ENCODE measurements at regions not wholly inside any gene's neighbourhood (a gene's known extent, or its start where the extent isn't known, plus 50 kb on each side); places are given as distances from the start of the nearest gene placed in this dataset.
A peak's percentile ranks its signal among the peaks of the same experiment; 100 is the strongest.

- no peak overlapping the region for H2BK12ac ChIP-seq (ENCODE audit: insufficient read length, low read depth, low read length)
- H3K23me2 ChIP-seq (ENCODE audit: insufficient read length, low read depth, low read length, poor library complexity, severe bottlenecking) = no peaks in the 10 kb centered on the region
- no peaks in the 10 kb centered on the region for H3K79me2 ChIP-seq (ENCODE audit: insufficient read depth, low read length)
- H2BK15ac ChIP-seq (ENCODE audit: low read depth, low read length) = no peak overlapping the region
- H2BK120ac ChIP-seq (ENCODE audit: low read depth, low read length, poor library complexity, severe bottlenecking) = no peak overlapping the region
- no peak for DNase-seq
- H3K27ac Mint-ChIP-seq = no peak overlapping the region
- H3K79me1 ChIP-seq (ENCODE audit: insufficient read depth, low read depth, low read length, poor library complexity, severe bottlenecking) = no peaks in the 10 kb centered on the region
- no peak overlapping the region for H4K5ac ChIP-seq (ENCODE audit: insufficient read length, low read depth, low read length)
- no peak overlapping the region for H3K4ac ChIP-seq (ENCODE audit: low read depth, low read length)
- H3K9ac ChIP-seq (ENCODE audit: extremely low read depth, insufficient read length, low read length) = no peak overlapping the region
- no peak overlapping the region for H3K56ac ChIP-seq (ENCODE audit: insufficient read length, low read depth, low read length)
- no peak overlapping the region for H2BK20ac ChIP-seq (ENCODE audit: low read depth, low read length, poor library complexity, severe bottlenecking)
- no peaks in the 10 kb centered on the region for H3K4me1 ChIP-seq (ENCODE audit: insufficient read depth, low read length)
- no peaks in the 10 kb centered on the region for H3K27me3 Mint-ChIP-seq (ENCODE audit: low read depth)
- no peak overlapping the region for H2AK5ac ChIP-seq (ENCODE audit: insufficient read length, low read length)
- no peaks in the 10 kb centered on the region for H3K9me3 Mint-ChIP-seq
- H2BK5ac ChIP-seq (ENCODE audit: insufficient read length, low read length) = no peak overlapping the region
- H3K4me3 Mint-ChIP-seq = no peak overlapping the region
- H4K8ac ChIP-seq (replicated peaks; ENCODE audit: insufficient read length, low read depth, low read length) = peak overlapping the region; percentile 70
- H3K18ac ChIP-seq (ENCODE audit: insufficient read length, low read depth, low read length) = no peak overlapping the region
- H3K9me3 ChIP-seq (ENCODE audit: control insufficient read depth, low read depth, low read length) = no peaks in the 10 kb centered on the region
- H3K14ac ChIP-seq (ENCODE audit: insufficient read depth, low read length) = no peak overlapping the region
- H3T11ph ChIP-seq (ENCODE audit: low read length) = no peak overlapping the region
- no peak overlapping the region for H3K23ac ChIP-seq (ENCODE audit: insufficient read length, low read depth, low read length)
- no peaks in the 10 kb centered on the region for H4K20me1 ChIP-seq (ENCODE audit: control insufficient read depth, insufficient read depth, insufficient read length)
- H4K91ac ChIP-seq (ENCODE audit: insufficient read length, low read depth, low read length) = no peak overlapping the region
- peaks cover 3 to 18% of the 10 kb centered on the region in 2 experiments for H3K4me1 Mint-ChIP-seq
- no peaks in the 10 kb centered on the region for H3K27me3 ChIP-seq (ENCODE audit: insufficient read depth, low read length)
- no peak overlapping the region for H3K27ac ChIP-seq (ENCODE audit: insufficient read length, low read depth, low read length)
- no peak for TF ChIP-seq CTCF (conservative IDR thresholded peaks at IDR 0.05)
- no peak overlapping the region for H3K4me2 ChIP-seq (ENCODE audit: insufficient read depth, insufficient read length, low read length)
- no peak overlapping the region for H2AFZ ChIP-seq (ENCODE audit: low read length)
- WGBS (ENCODE audit: extremely low coverage, insufficient read length, low lambda C conversion rate) = no CpG with 5 or more reads among the region's 2 CpGs
- H3K36me3 Mint-ChIP-seq (ENCODE audit: insufficient read depth in 1 of 3, low read depth in 3 of 3) = peaks cover 0 to 2% (median 0%) of the 10 kb centered on the region in 3 experiments; a peak in 2 of 7 replicates
Observed at GRCh38 chr2:234830853-234831252, 121.0 kb upstream of the SH3BP4 start.
